Activated CD8-positive, alpha-beta T cell treated with anti-CD3 and anti-CD28 coated beads for 36 hours (primary cell): ENCODE measurements at regions not wholly inside any gene's neighbourhood (a gene's known extent, or its start where the extent isn't known, plus 50 kb on each side); places are given as distances from the start of the nearest gene placed in this dataset.
"Not testable (repeated sequence)": the region's sequence is repeated elsewhere in the genome, so short reads cannot be mapped to it uniquely, and the experiment has no call there.

ENCODE experiments used
- ATAC-seq: fragments of 200-7000 bp; cut with Tn5 transposase; one replicate; pipeline ENCODE4 v1.10.0; 2021; ENCODE audit warnings: mild to moderate bottlenecking, moderate library complexity
- CTCF ChIA-PET: fragments of 350-600 bp; sonication (Branson Sonifier 250); formaldehyde crosslinking; loops from one replicate; lab custom pipeline; 2021; ENCODE audit warnings: antibody characterized with exemption; lab: Charles Lee
- POLR2A ChIA-PET: fragments of 350-600 bp; sonication (Branson Sonifier 250); formaldehyde crosslinking; loops from one replicate; lab custom pipeline; 2021; ENCODE audit warnings: antibody characterized with exemption; lab: Charles Lee
- DNase-seq: peaks from one replicate; pipeline ENCODE4 v3.0.0-alpha.2; 2020
- H3K27ac Mint-ChIP-seq: one replicate; pipeline ENCODE4 v1.8.0; 2021; ENCODE audit warnings: mild to moderate bottlenecking, mixed read lengths
- H3K27me3 Mint-ChIP-seq: one replicate; pipeline ENCODE4 v1.8.0; 2021; ENCODE audit warnings: mixed read lengths
- H3K36me3 Mint-ChIP-seq: one replicate; pipeline ENCODE4 v1.8.0; 2021; ENCODE audit warnings: low read depth, mixed read lengths
- H3K4me1 Mint-ChIP-seq: one replicate; pipeline ENCODE4 v1.8.0; 2021; ENCODE audit warnings: low read depth, mixed read lengths
- H3K4me3 Mint-ChIP-seq: one replicate; pipeline ENCODE4 v1.8.0; 2021; ENCODE audit warnings: mild to moderate bottlenecking, moderate library complexity, mixed read lengths
- H3K9me3 Mint-ChIP-seq: one replicate; pipeline ENCODE4 v1.8.0; 2021; ENCODE audit warnings: mixed read lengths
- intact Hi-C: fragments of 100-400 bp; cut with micrococcal nuclease; formaldehyde crosslinking; loops from one replicate; pipeline ENCODE4 v1.10.0; 2022
- TF ChIP-seq, protein P1 (sequence below): fragments of 200-600 bp; IDR thresholded peaks from one replicate; pipeline ENCODE4 v1.8.0; 2022; ENCODE audit warnings: antibody characterized with exemption, mild to moderate bottlenecking

DNA sequence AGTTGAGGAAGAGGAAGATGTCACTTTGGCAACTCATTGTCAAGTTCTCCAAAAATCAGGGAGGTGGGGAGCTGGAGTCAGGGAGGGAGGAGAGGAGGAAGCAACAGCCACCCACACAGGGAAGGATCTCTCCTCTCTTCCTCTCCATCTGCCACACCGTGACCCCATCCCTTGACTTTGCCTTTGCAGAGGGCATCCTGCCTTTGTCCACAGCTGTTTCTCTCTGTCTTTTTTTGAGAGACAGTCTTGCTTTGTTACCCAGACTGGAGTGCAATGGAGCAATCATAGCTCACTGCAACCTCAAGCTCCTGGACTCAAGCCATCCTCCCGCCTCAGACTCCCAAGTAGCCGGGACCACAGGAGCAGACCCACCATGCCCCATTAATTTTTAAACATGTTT lies 276.0 kb downstream of the SHOX start:
- POLR2A ChIA-PET, result no interaction called here
- ATAC-seq (no peak), DNase-seq (no peak)
- peaks cover 7% of the 10 kb centered on the region for H3K9me3 Mint-ChIP-seq
- H3K27me3 Mint-ChIP-seq, result peaks cover 2% of the 10 kb centered on the region
- no peaks in the 10 kb centered on the region for H3K4me1 Mint-ChIP-seq
- H3K36me3 Mint-ChIP-seq, result no peaks in the 10 kb centered on the region
- TF ChIP-seq, protein P1, sequence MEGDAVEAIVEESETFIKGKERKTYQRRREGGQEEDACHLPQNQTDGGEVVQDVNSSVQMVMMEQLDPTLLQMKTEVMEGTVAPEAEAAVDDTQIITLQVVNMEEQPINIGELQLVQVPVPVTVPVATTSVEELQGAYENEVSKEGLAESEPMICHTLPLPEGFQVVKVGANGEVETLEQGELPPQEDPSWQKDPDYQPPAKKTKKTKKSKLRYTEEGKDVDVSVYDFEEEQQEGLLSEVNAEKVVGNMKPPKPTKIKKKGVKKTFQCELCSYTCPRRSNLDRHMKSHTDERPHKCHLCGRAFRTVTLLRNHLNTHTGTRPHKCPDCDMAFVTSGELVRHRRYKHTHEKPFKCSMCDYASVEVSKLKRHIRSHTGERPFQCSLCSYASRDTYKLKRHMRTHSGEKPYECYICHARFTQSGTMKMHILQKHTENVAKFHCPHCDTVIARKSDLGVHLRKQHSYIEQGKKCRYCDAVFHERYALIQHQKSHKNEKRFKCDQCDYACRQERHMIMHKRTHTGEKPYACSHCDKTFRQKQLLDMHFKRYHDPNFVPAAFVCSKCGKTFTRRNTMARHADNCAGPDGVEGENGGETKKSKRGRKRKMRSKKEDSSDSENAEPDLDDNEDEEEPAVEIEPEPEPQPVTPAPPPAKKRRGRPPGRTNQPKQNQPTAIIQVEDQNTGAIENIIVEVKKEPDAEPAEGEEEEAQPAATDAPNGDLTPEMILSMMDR, result no peak
- intact Hi-C loops, result no loop called here
- no peak overlapping the region for H3K27ac Mint-ChIP-seq
- CTCF ChIA-PET, result no interaction called here
- no peak overlapping the region for H3K4me3 Mint-ChIP-seq

DNA sequence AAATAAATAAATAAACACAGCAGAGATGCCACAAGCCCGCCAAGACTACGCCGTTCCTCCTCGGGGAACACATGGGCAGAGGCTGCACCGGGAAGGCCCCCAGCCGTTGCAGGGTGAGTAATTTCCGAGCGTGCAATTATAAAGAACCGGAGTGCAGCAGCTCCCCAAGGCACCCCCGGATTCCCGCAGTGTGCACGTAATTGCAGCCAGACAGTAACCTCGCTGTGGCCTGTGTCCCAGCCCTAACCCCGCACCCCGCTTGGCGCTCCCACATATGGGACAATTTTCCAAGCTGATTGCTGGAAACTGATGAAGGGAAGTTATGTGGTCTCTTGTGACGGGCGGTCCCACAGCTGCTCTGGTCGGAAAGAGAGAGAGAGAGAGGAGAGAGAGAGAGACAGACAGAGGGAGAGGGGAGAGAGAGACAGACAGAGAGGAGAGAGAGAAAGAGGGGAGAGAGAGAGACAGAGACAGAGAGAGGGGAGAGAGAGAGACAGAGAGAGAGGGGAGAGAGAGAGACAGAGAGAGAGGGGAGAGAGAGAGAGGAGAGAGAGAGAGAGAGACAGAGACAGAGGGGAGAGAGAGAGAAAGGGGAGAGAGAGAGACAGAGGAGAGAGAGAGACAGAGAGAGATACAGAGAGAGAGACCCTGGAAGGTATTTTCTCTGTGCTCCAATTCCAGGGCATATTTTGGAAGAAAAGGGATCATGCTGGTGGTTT lies 275.4 kb downstream of the SHOX start:
- peaks cover 9% of the 10 kb centered on the region for H3K9me3 Mint-ChIP-seq
- H3K27ac Mint-ChIP-seq, result no peak overlapping the region
- no peaks in the 10 kb centered on the region for H3K4me1 Mint-ChIP-seq
- POLR2A ChIA-PET, result no interaction called here
- no peaks in the 10 kb centered on the region for H3K36me3 Mint-ChIP-seq
- CTCF ChIA-PET, result no interaction called here
- DNase-seq (no peak), ATAC-seq (no peak)
- no peak overlapping the region for H3K4me3 Mint-ChIP-seq
- TF ChIP-seq, protein P1, result no peak
- intact Hi-C loops, result no loop called here
- H3K27me3 Mint-ChIP-seq, result peaks cover 2% of the 10 kb centered on the region

DNA sequence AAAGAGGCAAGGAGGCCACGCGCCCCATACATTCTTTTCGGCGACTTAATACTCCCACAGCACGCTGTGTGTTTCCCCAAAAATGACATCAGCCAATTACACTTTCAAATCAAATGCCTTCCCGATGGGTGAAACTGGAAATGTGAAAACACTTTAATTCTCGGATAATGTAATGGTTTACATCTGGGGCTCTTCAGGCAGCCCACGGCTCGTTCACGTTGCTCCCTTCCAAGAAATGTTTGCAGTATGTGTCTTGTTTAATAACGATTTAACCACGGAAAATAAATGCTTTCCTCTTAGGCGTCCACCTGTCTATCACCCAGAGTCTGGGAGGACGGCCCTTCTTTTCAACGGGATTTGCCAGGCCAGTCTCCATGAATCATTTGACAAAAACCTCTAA lies 272.5 kb downstream of the SHOX start:
- ATAC-seq (no peak), DNase-seq (no peak)
- Mint-ChIP-seq H3K9me3 (peaks cover 9% of the 10 kb centered on the region), H3K27ac (no peak overlapping the region), H3K4me1 (no peaks in the 10 kb centered on the region), H3K27me3 (peaks cover 6% of the 10 kb centered on the region), H3K36me3 (no peaks in the 10 kb centered on the region), H3K4me3 (no peak overlapping the region)
- POLR2A ChIA-PET, result no interaction called here
- CTCF ChIA-PET, result no interaction called here
- TF ChIP-seq, protein P1, result no peak
- intact Hi-C loops, result no loop called here

DNA sequence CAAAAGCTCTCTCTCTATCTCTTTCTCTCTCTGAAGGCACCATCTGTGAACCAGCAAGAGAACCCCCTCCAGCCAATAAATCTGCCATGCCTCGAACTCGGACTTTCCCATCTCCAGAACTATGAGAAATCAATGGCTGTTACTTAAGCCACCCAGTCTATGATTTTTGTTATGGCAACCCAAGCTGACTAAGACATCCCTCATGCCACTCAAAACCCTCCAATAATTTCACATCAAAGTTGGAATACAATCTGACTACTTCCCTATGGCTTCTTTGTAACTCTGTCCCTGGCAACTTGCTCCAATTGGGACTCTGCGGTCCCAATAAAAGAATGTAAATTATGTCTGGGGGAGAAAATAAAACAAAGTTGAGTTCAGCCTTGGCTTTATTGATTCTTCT lies 265.7 kb downstream of the SHOX start:
- Mint-ChIP-seq H3K4me1 (no peaks in the 10 kb centered on the region), H3K36me3 (no peaks in the 10 kb centered on the region), H3K27me3 (peaks cover 4% of the 10 kb centered on the region), H3K4me3 (no peak overlapping the region), H3K27ac (no peak overlapping the region), H3K9me3 (peaks cover 19% of the 10 kb centered on the region)
- no peak for ATAC-seq
- TF ChIP-seq, protein P1, result no peak
- POLR2A ChIA-PET, result no interaction called here
- CTCF ChIA-PET, result no interaction called here
- DNase-seq, result no peak
- intact Hi-C loops, result no loop called here

DNA sequence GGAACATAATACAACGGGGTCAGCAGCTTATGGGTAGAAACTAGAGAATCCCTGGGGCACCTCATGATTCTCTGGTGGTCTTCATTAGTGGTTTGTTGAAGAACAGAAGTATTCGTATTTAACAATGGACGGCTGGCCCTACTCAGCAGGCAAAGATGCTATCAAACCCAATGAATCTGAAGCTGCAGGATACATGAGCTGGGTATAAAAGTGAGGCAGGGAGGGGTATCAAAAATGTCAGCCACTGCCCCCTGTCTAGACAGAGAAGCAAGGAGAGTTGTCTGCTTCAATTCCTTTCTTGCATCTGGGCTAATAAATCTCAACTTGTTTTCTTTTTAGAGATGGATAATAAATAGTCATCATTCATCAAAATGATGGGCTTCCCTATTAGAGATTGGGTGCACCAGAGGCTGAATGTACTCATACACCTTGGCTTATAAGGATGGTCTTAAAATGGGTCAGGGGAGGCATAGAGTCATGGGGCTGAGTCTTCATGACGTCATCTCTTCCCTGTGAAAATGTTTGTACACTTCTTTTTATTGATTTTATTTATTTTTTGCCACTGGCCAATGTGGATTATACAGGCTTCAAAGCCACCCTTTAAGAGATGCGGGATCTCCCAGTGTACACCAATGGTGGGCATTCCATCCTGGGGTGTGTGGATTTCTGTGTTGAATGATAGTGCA lies 259.5 kb downstream of the SHOX start:
- ChIA-PET CTCF (no interaction called here), POLR2A (no interaction called here)
- no peak overlapping the region for H3K27ac Mint-ChIP-seq
- peaks cover 27% of the 10 kb centered on the region for H3K9me3 Mint-ChIP-seq
- no peaks in the 10 kb centered on the region for H3K27me3 Mint-ChIP-seq
- H3K36me3 Mint-ChIP-seq, result no peaks in the 10 kb centered on the region
- TF ChIP-seq, protein P1, result no peak
- H3K4me1 Mint-ChIP-seq, result no peaks in the 10 kb centered on the region
- H3K4me3 Mint-ChIP-seq, result no peak overlapping the region
- intact Hi-C loops, result no loop called here
- no peak for ATAC-seq
- DNase-seq, result no peak

DNA sequence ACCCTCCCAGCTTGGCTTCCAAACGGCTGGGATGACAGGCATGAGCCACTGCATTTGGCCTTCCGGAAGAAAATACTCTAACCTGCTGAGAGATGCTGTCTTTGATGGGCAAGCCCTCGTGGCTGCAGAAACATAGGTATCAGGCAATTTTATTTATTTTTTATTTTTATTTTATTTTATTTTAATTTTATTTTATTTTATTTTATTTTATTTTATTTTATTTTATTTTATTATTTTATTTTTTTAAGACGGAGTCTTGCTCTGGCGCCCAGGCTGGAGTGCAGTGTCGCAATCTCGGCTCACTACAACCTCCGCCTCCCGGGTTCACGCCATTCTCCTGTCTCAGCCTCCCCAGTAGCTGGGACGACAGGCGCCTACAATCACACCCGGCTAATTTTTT lies 257.1 kb downstream of the SHOX start:
- CTCF ChIA-PET, H3K4me1 Mint-ChIP-seq, DNase-seq, H3K27ac Mint-ChIP-seq, H3K36me3 Mint-ChIP-seq, H3K4me3 Mint-ChIP-seq, H3K27me3 Mint-ChIP-seq, ATAC-seq, intact Hi-C loops, POLR2A ChIA-PET: not testable (repeated sequence)
- H3K9me3 Mint-ChIP-seq, result peaks cover 21% of the 10 kb centered on the region
